ENCODE measurements at regions not wholly inside any gene's neighbourhood (a gene's known extent, or its start where the extent isn't known, plus 50 kb on each side); places are given as distances from the start of the nearest gene placed in this dataset.

GRCh38 chr14:56482310-56482911, 97.2 kb upstream of the TMEM260 start:
- DNase-seq (ENCODE audit: extremely low read depth, insufficient read length) = no peak
- Histone ChIP-seq H3K36me3 (ENCODE audit: control insufficient read depth, insufficient read depth, low read length) (no peaks in the 10 kb centered on the region), H3K4me3 (replicated peaks; ENCODE audit: low read depth, low read length) (no peak overlapping the region), H3K27me3 (replicated peaks; ENCODE audit: control insufficient read depth, insufficient read depth, low read length) (no peaks in the 10 kb centered on the region; the same call in 1 of the 2 replicates)
- TF ChIP-seq CTCF (IDR thresholded peaks at IDR 0.05; ENCODE audit: insufficient read depth, low read length, poor library complexity, severe bottlenecking) = peak; percentile 29

- no peak overlapping the region for H3K4me3 ChIP-seq (replicated peaks; ENCODE audit: low read depth, low read length)
- DNase-seq (ENCODE audit: extremely low read depth, insufficient read length) = no peak
- no peaks in the 10 kb centered on the region for H3K36me3 ChIP-seq (ENCODE audit: control insufficient read depth, insufficient read depth, low read length)
- no peaks in the 10 kb centered on the region for H3K27me3 ChIP-seq (replicated peaks; ENCODE audit: control insufficient read depth, insufficient read depth, low read length)
- peak; percentile 20 for TF ChIP-seq CTCF (IDR thresholded peaks at IDR 0.05; ENCODE audit: insufficient read depth, low read length, poor library complexity, severe bottlenecking)
These were observed 92.4 kb upstream of the TMEM260 start for GRCh38 chr14:56487090-56487667.

- Histone ChIP-seq H3K4me3 (replicated peaks; ENCODE audit: low read depth, low read length) (no peak overlapping the region), H3K27me3 (replicated peaks; ENCODE audit: control insufficient read depth, insufficient read depth, low read length) (no peaks in the 10 kb centered on the region), H3K36me3 (ENCODE audit: control insufficient read depth, insufficient read depth, low read length) (no peaks in the 10 kb centered on the region)
- TF ChIP-seq CTCF (IDR thresholded peaks at IDR 0.05; ENCODE audit: insufficient read depth, low read length, poor library complexity, severe bottlenecking) = no peak
- no peak for DNase-seq (ENCODE audit: extremely low read depth, insufficient read length)
These were observed 91.8 kb upstream of the TMEM260 start for GRCh38 chr14:56487761-56488160.

- H3K4me3 ChIP-seq (replicated peaks; ENCODE audit: low read depth, low read length) = no peak overlapping the region
- TF ChIP-seq CTCF (IDR thresholded peaks at IDR 0.05; ENCODE audit: insufficient read depth, low read length, poor library complexity, severe bottlenecking) = no peak
- H3K27me3 ChIP-seq (replicated peaks; ENCODE audit: control insufficient read depth, insufficient read depth, low read length) = no peaks in the 10 kb centered on the region
- DNase-seq (ENCODE audit: extremely low read depth, insufficient read length) = no peak
- H3K36me3 ChIP-seq (ENCODE audit: control insufficient read depth, insufficient read depth, low read length) = no peaks in the 10 kb centered on the region
These were observed 91.3 kb upstream of the TMEM260 start for GRCh38 chr14:56488306-56488705.

- no peak overlapping the region for H3K4me3 ChIP-seq (replicated peaks; ENCODE audit: low read depth, low read length)
- H3K27me3 ChIP-seq (replicated peaks; ENCODE audit: control insufficient read depth, insufficient read depth, low read length) = no peaks in the 10 kb centered on the region
- DNase-seq (ENCODE audit: extremely low read depth, insufficient read length) = no peak
- H3K36me3 ChIP-seq (ENCODE audit: control insufficient read depth, insufficient read depth, low read length) = no peaks in the 10 kb centered on the region
- TF ChIP-seq CTCF (IDR thresholded peaks at IDR 0.05; ENCODE audit: insufficient read depth, low read length, poor library complexity, severe bottlenecking) = peak; percentile 47
These were observed 89.2 kb upstream of the TMEM260 start for GRCh38 chr14:56490379-56490778.
